Uterus (tissue), 2 donors: ENCODE measurements at regions not wholly inside any gene's neighbourhood (a gene's known extent, or its start where the extent isn't known, plus 50 kb on each side); places are given as distances from the start of the nearest gene placed in this dataset.

Experiments used
- POLR2A ChIP-seq, 2 donors: fragments of 450-650 bp; IDR thresholded peaks; one replicate each; pipeline ENCODE4 v1.6.1; 2016; ENCODE audit warnings: antibody characterized with exemption in 2 of 2, mild to moderate bottlenecking in 1 of 2, moderate library complexity in 1 of 2
- TF ChIP-seq, protein P1 (sequence below), 4 experiments: fragments of 200-600 bp in 2 of 4; fragments of 450-650 bp in 2 of 4; sonication (generic) in 2 of 4; IDR thresholded peaks; one replicate each; pipeline ENCODE4 v1.5.1; 2016 to 2019; ENCODE audit warnings: antibody characterized with exemption in 4 of 4, mild to moderate bottlenecking in 2 of 4, moderate library complexity in 1 of 4

- TF ChIP-seq POLR2A (IDR thresholded peaks at IDR 0.05) = no peak
- TF ChIP-seq, protein P1, sequence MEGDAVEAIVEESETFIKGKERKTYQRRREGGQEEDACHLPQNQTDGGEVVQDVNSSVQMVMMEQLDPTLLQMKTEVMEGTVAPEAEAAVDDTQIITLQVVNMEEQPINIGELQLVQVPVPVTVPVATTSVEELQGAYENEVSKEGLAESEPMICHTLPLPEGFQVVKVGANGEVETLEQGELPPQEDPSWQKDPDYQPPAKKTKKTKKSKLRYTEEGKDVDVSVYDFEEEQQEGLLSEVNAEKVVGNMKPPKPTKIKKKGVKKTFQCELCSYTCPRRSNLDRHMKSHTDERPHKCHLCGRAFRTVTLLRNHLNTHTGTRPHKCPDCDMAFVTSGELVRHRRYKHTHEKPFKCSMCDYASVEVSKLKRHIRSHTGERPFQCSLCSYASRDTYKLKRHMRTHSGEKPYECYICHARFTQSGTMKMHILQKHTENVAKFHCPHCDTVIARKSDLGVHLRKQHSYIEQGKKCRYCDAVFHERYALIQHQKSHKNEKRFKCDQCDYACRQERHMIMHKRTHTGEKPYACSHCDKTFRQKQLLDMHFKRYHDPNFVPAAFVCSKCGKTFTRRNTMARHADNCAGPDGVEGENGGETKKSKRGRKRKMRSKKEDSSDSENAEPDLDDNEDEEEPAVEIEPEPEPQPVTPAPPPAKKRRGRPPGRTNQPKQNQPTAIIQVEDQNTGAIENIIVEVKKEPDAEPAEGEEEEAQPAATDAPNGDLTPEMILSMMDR (IDR thresholded peaks at IDR 0.05) = no peak
These were observed 258.6 kb downstream of the GPATCH2 start for GRCh38 chr1:217372049-217372970.
